Mucosa of descending colon (tissue), 3 donors: ENCODE measurements at regions not wholly inside any gene's neighbourhood (a gene's known extent, or its start where the extent isn't known, plus 50 kb on each side); places are given as distances from the start of the nearest gene placed in this dataset.

ENCODE experiments used
- ATAC-seq: fragments of 200-7000 bp; cut with Tn5 transposase; one replicate; pipeline ENCODE4 v1.9.1; 2020; ENCODE audit warnings: mild to moderate bottlenecking, moderate library complexity
- DNase-seq, 3 donors: peaks; one replicate each; pipeline ENCODE4 v3.0.0-alpha.2; 2020
- H3K36me3 ChIP-seq: fragments of 200-600 bp; one replicate; pipeline ENCODE4 v1.8.0; 2021; ENCODE audit warnings: low read depth, mild to moderate bottlenecking
- H3K4me1 ChIP-seq: fragments of 200-600 bp; one replicate; pipeline ENCODE4 v1.8.0; 2021; ENCODE audit warnings: low read depth, mild to moderate bottlenecking
- H3K4me3 ChIP-seq: fragments of 200-600 bp; one replicate; pipeline ENCODE4 v1.8.0; 2021; ENCODE audit warnings: mild to moderate bottlenecking
- H3K9me3 ChIP-seq: fragments of 200-600 bp; one replicate; pipeline ENCODE4 v1.8.0; 2021; ENCODE audit warnings: mild to moderate bottlenecking
- intact Hi-C, 2 donors: fragments of 100-400 bp; cut with DNase I in 1 of 2; cut with micrococcal nuclease in 1 of 2; formaldehyde crosslinking; loops; one replicate each; pipeline versions ENCODE4 v1.11.0 to v1.11.1; 2022; cut with DNase I, micrococcal nuclease
- TF ChIP-seq, protein P1 (sequence below): fragments of 200-600 bp; IDR thresholded peaks from one replicate; pipeline ENCODE4 v1.8.0; 2022; ENCODE audit warnings: antibody characterized with exemption, mild to moderate bottlenecking
- donor health status: DM: no; HTN: no; CAD: no; lungs with moderate emphysema.
- donor health status: DM: no; HTN: no; CAD: no.
- donor health status: DM: no; HTN: yes; CAD: no.

DNA sequence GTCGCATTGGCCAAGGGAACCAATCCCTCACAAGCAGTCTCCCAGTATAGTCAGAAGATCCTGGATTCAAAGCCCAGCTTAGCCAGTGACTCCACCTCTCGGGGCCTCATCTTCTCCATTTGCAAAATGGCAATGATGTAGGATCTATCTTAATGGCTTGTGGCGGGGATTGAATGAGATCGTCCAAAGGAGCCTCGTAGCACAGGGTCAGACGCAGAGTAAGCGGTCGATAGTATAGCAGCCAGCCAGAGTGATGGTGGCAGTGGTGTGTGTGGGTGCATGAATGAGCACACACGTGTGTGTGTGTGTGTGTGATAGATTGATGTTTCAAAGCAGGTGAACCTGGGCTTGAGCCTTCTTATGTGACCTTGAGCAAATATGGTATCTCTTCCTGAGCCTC lies 79.8 kb upstream of the WNT4 start:
- no peaks in the 10 kb centered on the region for H3K4me1 ChIP-seq
- DNase-seq (no peak), ATAC-seq (no peak)
- TF ChIP-seq, protein P1, sequence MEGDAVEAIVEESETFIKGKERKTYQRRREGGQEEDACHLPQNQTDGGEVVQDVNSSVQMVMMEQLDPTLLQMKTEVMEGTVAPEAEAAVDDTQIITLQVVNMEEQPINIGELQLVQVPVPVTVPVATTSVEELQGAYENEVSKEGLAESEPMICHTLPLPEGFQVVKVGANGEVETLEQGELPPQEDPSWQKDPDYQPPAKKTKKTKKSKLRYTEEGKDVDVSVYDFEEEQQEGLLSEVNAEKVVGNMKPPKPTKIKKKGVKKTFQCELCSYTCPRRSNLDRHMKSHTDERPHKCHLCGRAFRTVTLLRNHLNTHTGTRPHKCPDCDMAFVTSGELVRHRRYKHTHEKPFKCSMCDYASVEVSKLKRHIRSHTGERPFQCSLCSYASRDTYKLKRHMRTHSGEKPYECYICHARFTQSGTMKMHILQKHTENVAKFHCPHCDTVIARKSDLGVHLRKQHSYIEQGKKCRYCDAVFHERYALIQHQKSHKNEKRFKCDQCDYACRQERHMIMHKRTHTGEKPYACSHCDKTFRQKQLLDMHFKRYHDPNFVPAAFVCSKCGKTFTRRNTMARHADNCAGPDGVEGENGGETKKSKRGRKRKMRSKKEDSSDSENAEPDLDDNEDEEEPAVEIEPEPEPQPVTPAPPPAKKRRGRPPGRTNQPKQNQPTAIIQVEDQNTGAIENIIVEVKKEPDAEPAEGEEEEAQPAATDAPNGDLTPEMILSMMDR: no peak
- no peak overlapping the region for H3K4me3 ChIP-seq
- no peaks in the 10 kb centered on the region for H3K9me3 ChIP-seq
- H3K36me3 ChIP-seq: no peaks in the 10 kb centered on the region
- intact Hi-C loops: no loop called here

GRCh38 chr1:22223176-22223575 lies 80.3 kb upstream of the WNT4 start:
- intact Hi-C loops: no loop called here
- no peak for ATAC-seq
- TF ChIP-seq, protein P1: no peak
- no peaks in the 10 kb centered on the region for H3K9me3 ChIP-seq
- no peak for DNase-seq
- no peaks in the 10 kb centered on the region for H3K4me1 ChIP-seq
- no peak overlapping the region for H3K4me3 ChIP-seq
- H3K36me3 ChIP-seq: no peaks in the 10 kb centered on the region

GRCh38 chr1:22224091-22224490 lies 81.2 kb upstream of the WNT4 start:
- intact Hi-C loops: no loop called here
- Histone ChIP-seq H3K4me3 (no peak overlapping the region), H3K36me3 (no peaks in the 10 kb centered on the region), H3K9me3 (no peaks in the 10 kb centered on the region), H3K4me1 (no peaks in the 10 kb centered on the region)
- DNase-seq (no peak), ATAC-seq (no peak)
- TF ChIP-seq, protein P1: no peak

- no peaks in the 10 kb centered on the region for H3K9me3 ChIP-seq
- no peaks in the 10 kb centered on the region for H3K36me3 ChIP-seq
- no peak for ATAC-seq
- intact Hi-C loops: no loop called here
- no peak for DNase-seq
- no peak overlapping the region for H3K4me3 ChIP-seq
- TF ChIP-seq, protein P1: no peak
- H3K4me1 ChIP-seq: no peaks in the 10 kb centered on the region
These were observed 81.7 kb upstream of the WNT4 start for GRCh38 chr1:22224631-22225030.

DNA sequence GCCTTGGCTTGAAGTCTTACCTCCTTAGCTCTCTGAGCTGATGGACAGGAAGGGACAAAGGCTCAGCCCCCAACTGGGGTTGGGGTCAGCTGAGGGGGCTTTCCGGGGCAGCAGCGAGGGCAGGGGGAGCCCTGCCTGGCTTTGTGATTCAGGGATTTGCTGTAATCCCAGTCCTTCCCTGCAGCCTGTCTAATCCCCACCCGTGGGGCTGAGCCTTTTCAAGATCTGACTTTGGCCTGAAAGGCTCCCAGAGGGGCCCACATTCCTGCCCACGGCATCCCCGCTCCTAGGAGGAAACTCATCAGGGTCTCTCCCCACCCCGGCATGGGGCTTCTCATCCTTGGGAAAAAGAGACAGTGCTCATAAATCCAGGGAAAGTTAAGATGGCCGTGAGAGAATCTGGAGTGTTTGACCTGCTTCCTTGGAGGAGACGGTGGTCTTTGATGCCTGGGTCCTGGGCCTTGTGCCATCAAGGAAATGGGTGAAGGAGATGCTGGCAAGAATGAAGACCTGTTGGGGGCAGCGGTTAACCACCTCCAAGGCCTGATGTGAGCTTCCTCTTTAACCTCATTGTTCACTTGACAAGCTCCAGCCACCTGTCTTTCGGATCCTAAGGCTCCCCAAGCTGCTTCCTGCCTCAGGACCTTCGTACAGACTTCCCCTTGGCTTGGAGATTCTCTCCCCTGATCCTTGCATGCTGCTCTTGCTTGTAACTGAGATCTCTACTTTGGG lies 83.1 kb upstream of the WNT4 start:
- intact Hi-C loops: no loop called here
- no peak overlapping the region for H3K4me3 ChIP-seq
- no peak for ATAC-seq
- H3K36me3 ChIP-seq: no peaks in the 10 kb centered on the region
- TF ChIP-seq, protein P1: no peak
- DNase-seq: no peak
- no peaks in the 10 kb centered on the region for H3K9me3 ChIP-seq
- no peaks in the 10 kb centered on the region for H3K4me1 ChIP-seq

- ATAC-seq: no peak
These were observed 85.2 kb upstream of the WNT4 start for GRCh38 chr1:22228074-22228473.

More at GRCh38 chr1:22228074-22228473, 85.2 kb upstream of the WNT4 start:
- no peaks in the 10 kb centered on the region for H3K9me3 ChIP-seq
- no peak for DNase-seq
- no peaks in the 10 kb centered on the region for H3K36me3 ChIP-seq
- intact Hi-C loops: no loop called here
- H3K4me1 ChIP-seq: no peaks in the 10 kb centered on the region
- TF ChIP-seq, protein P1: no peak
- H3K4me3 ChIP-seq: no peak overlapping the region
